K562 (cell line): ENCODE measurements at regions not wholly inside any gene's neighbourhood (a gene's known extent, or its start where the extent isn't known, plus 50 kb on each side); places are given as distances from the start of the nearest gene placed in this dataset.

ENCODE experiments used
- CHD2 ChIP-seq: IDR thresholded peaks from 2 replicates; pipeline ENCODE4 v1.6.1; 2011; ENCODE audit warnings: low read depth, low read length
- POLR2G ChIP-seq: fragments of 200-400 bp; formaldehyde crosslinking; IDR thresholded peaks from 2 replicates; pipeline ENCODE4 v1.6.1; 2017; ENCODE audit warnings: low read depth, mild to moderate bottlenecking, antibody characterized with exemption, low read length, moderate library complexity
- SREBF2 ChIP-seq: sonication (generic); formaldehyde crosslinking; IDR thresholded peaks from 2 replicates; pipeline ENCODE4 v1.4.0; 2020; ENCODE audit warnings: mild to moderate bottlenecking, missing genetic modification reagents
- TF ChIP-seq, protein P1 (sequence below): sonication (generic); formaldehyde crosslinking; IDR thresholded peaks from 2 replicates; pipeline ENCODE4 v1.9.0; 2022; ENCODE audit warnings: mild to moderate bottlenecking, missing genetic modification reagents
- TF ChIP-seq, protein P2 (sequence below), 2 experiments: fragments of 450-650 bp; formaldehyde crosslinking in 1 of 2; IDR thresholded peaks; 2 replicates each; pipeline versions ENCODE4 v1.4.0 to v1.6.1; 2014 to 2020; ENCODE audit warnings: mild to moderate bottlenecking in 2 of 2, borderline replicate concordance in 1 of 2, low read depth in 1 of 2
- TF ChIP-seq, protein P3 (sequence below): sonication (generic); formaldehyde crosslinking; IDR thresholded peaks from 2 replicates; pipeline ENCODE4 v1.8.1; 2023; ENCODE audit warnings: mild to moderate bottlenecking, missing genetic modification reagents
- TF ChIP-seq, protein P4 (sequence below), 3 experiments: IDR thresholded peaks in 2 of 3; conservative IDR thresholded peaks in 1 of 3; 2 replicates each; pipeline ENCODE4 v1.5.1; 2011 to 2012; ENCODE audit warnings: low read length in 3 of 3, mild to moderate bottlenecking in 3 of 3, control low read depth in 2 of 3, improper control_type of control experiment in 1 of 3, inconsistent platforms in 1 of 3, low read depth in 1 of 3, mixed read lengths in 1 of 3, moderate library complexity in 1 of 3; ENCODE audit not compliant: insufficient read depth in 2 of 3

DNA sequence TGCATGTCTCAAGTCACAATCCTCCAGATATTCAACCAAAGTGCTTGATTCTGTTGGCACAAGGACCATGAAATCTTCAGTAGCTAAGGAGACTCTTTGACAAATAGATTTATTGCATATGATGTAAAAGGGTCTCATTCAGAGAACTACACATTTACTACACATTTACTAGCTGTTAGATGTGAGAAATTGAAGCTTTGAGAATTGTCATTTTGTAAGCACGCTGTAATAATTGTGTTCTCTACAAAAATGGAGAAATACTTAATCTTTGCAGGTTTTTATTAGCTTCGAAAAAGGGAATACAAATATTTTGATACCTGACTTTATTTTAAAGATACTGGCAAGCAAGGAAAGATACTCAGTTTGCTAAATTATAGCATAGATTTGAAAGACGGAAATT, 70.2 kb upstream of the CHD2 start:
- TF ChIP-seq, protein P1, sequence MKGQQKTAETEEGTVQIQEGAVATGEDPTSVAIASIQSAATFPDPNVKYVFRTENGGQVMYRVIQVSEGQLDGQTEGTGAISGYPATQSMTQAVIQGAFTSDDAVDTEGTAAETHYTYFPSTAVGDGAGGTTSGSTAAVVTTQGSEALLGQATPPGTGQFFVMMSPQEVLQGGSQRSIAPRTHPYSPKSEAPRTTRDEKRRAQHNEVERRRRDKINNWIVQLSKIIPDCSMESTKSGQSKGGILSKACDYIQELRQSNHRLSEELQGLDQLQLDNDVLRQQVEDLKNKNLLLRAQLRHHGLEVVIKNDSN (CRISPR knock-in tag): no peak
- no peak for TF ChIP-seq CHD2
- no peak for TF ChIP-seq POLR2G
- no peak for TF ChIP-seq SREBF2 (CRISPR knock-in tag)
- TF ChIP-seq, protein P2, sequence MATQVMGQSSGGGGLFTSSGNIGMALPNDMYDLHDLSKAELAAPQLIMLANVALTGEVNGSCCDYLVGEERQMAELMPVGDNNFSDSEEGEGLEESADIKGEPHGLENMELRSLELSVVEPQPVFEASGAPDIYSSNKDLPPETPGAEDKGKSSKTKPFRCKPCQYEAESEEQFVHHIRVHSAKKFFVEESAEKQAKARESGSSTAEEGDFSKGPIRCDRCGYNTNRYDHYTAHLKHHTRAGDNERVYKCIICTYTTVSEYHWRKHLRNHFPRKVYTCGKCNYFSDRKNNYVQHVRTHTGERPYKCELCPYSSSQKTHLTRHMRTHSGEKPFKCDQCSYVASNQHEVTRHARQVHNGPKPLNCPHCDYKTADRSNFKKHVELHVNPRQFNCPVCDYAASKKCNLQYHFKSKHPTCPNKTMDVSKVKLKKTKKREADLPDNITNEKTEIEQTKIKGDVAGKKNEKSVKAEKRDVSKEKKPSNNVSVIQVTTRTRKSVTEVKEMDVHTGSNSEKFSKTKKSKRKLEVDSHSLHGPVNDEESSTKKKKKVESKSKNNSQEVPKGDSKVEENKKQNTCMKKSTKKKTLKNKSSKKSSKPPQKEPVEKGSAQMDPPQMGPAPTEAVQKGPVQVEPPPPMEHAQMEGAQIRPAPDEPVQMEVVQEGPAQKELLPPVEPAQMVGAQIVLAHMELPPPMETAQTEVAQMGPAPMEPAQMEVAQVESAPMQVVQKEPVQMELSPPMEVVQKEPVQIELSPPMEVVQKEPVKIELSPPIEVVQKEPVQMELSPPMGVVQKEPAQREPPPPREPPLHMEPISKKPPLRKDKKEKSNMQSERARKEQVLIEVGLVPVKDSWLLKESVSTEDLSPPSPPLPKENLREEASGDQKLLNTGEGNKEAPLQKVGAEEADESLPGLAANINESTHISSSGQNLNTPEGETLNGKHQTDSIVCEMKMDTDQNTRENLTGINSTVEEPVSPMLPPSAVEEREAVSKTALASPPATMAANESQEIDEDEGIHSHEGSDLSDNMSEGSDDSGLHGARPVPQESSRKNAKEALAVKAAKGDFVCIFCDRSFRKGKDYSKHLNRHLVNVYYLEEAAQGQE (IDR thresholded peaks at IDR 0.05; ENCODE audit: borderline replicate concordance): no peak
- TF ChIP-seq, protein P2 (CRISPR knock-in tag; IDR thresholded peaks at IDR 0.05; ENCODE audit: low read depth): no peak
- TF ChIP-seq, protein P3, sequence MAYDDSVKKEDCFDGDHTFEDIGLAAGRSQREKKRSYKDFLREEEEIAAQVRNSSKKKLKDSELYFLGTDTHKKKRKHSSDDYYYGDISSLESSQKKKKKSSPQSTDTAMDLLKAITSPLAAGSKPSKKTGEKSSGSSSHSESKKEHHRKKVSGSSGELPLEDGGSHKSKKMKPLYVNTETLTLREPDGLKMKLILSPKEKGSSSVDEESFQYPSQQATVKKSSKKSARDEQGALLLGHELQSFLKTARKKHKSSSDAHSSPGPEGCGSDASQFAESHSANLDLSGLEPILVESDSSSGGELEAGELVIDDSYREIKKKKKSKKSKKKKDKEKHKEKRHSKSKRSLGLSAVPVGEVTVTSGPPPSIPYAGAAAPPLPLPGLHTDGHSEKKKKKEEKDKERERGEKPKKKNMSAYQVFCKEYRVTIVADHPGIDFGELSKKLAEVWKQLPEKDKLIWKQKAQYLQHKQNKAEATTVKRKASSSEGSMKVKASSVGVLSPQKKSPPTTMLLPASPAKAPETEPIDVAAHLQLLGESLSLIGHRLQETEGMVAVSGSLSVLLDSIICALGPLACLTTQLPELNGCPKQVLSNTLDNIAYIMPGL (CRISPR knock-in tag): no peak
- TF ChIP-seq, protein P4, sequence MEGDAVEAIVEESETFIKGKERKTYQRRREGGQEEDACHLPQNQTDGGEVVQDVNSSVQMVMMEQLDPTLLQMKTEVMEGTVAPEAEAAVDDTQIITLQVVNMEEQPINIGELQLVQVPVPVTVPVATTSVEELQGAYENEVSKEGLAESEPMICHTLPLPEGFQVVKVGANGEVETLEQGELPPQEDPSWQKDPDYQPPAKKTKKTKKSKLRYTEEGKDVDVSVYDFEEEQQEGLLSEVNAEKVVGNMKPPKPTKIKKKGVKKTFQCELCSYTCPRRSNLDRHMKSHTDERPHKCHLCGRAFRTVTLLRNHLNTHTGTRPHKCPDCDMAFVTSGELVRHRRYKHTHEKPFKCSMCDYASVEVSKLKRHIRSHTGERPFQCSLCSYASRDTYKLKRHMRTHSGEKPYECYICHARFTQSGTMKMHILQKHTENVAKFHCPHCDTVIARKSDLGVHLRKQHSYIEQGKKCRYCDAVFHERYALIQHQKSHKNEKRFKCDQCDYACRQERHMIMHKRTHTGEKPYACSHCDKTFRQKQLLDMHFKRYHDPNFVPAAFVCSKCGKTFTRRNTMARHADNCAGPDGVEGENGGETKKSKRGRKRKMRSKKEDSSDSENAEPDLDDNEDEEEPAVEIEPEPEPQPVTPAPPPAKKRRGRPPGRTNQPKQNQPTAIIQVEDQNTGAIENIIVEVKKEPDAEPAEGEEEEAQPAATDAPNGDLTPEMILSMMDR (IDR thresholded peaks at IDR 0.05 in 2 of 3, conservative IDR thresholded peaks at IDR 0.05 in 1 of 3; ENCODE audit: insufficient read depth in 2 of 3, low read depth in 1 of 3, low read length in 3 of 3): no peak
